ENCODE measurements at regions not wholly inside any gene's neighbourhood (a gene's known extent, or its start where the extent isn't known, plus 50 kb on each side); places are given as distances from the start of the nearest gene placed in this dataset.

GRCh38 chr10:78164702-78165101, 131.0 kb downstream of the RPS24 start:
- no peak for DNase-seq

- DNase-seq = no peak
Observed at GRCh38 chr10:78165172-78165571, 131.5 kb downstream of the RPS24 start.

GRCh38 chr10:78165617-78166016, 132.0 kb downstream of the RPS24 start:
- DNase-seq = no peak

DNA sequence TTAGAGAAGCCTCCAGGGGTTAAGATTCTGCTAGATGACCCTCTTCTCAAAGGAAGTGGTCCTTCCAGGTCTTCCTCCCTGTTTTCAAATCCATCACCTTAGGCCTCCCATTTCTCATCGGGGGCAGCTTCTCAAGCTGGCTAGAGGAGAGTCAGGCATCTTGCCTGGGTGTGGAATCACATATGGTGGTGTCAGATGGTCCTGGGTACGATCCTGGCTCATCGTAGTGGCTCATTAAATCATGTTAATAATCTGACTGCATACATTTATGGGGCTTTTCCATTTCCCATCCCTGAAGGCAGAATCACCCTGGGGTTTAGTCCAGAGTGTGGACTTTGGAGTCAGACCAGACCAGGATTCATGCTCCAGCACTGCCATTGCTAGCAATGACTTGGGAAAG, 132.6 kb downstream of the RPS24 start:
- no peak for DNase-seq

DNA sequence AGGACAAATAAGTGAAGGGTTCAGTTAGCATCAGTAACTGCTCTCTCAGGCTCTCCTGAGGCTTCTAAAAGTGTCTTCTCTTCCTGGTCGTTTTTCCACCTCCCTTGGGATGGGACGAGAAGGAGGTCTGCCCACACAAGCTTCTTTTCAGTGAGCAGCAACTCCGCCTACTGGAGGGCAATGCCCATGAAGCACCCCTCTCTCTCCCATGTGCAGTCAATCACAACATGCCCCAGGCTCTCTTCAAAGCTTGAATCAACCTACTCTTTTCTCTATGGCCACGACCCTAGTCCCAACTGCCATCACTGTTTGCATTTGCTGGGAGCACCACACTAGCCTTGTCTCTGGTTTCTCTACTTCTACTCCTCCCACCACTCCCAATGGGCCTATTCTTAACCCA, 135.6 kb downstream of the RPS24 start:
- DNase-seq = no peak

- no peak for DNase-seq
Observed at GRCh38 chr10:78170026-78170475, 136.4 kb downstream of the RPS24 start.

DNA sequence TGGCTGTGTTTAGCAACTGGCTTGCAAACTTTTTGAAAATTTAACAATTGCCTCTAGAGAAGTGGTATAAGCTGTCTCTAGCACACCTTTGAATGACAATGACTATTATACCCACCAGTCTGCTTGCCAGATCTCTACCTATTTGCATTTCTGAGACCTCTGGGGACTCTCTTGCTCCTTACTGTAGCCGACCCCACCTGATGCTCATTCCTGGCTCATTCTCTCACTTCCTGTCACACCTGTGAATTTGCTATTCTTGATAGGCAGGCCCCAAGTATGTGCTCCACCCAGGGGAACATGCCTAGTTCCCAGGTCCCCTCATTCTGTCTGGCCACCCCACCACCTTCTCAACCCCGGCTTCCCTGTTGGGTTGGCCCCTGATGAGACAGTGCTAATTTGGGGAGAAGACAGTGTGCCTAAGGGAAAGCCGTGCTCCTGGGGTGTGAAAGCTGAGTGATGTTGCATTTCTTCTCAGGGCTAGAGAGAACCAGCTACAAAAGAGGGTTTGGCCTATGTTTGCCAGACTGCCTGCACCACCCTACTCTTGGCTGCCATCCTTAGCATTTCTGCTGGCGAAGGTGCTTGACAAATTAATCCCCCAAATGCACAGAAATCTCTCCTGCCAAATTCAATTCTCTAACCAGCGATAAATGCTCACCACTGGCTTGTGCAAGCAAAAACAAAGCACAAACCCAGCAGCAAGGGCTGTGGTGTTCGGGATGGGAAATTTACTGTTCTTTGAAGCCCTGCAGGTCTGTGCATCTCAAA, 138.2 kb downstream of the RPS24 start:
- no peak for DNase-seq

GRCh38 chr10:78173360-78174015, 139.8 kb downstream of the RPS24 start:
- no peak for DNase-seq

DNA sequence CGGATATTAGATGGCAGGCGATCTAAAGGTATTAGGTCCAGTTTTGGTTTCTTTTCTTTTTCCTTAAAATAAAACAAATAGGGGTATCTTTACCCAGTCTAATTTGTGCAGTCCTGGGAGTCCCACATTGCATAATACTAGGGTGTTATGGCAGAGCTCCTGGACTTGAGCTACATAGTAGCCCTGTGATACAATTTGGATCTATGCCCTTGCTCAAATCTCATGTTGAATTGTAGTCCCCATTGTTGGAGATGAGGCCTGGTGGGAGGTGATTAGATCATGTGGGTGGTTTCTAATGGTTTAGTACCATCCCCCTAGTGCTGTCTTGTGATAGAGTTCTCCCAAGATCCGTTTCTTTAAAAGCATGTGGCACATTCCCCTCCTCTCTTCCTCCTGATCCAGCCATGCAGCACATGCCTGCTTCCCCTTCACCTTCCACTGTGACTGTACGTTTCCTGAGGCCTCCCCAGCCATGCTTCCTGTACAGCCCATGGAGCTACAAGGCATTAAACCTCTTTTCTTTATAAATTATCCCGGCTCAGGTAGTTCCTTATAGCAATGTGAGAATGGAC, 141.9 kb downstream of the RPS24 start:
- peak; percentile 38 for DNase-seq

GRCh38 chr10:78176320-78177317, 143.0 kb downstream of the RPS24 start:
- no peak for DNase-seq

DNA sequence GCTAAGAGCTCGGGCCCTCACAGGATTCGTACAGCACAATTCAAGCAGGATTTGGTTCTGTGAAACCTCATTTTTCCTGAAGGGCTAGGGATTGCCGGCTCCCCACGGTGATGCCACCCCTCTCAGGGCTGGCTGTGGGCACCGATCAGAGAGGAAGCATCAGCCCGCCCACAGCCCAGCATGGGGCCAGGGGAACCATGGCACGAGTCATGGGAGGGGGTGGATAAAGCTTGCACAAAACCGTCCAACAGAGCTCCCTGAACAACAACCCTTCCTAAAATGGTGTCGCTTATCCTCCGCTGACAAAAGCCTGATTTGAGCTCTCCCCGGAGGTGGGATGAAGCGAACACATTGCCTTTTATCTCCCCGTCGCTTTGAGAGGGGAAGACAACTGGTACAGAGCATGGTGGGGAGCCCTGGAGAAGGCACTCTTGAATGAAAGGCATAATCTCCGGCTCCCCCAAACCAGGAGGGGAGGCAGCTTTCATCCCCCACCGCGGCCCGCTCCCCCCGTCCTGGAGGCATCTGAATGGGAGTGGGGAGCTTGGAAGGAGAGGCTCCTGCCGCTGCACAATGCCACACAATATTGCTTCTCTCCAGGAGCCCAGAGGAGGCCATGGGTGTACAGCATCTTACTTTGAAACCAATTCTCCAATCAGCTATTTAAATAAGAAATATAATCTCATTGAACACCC, 144.0 kb downstream of the RPS24 start:
- no peak for DNase-seq

GRCh38 chr10:78178397-78178796, 144.7 kb downstream of the RPS24 start:
- DNase-seq = no peak

DNA sequence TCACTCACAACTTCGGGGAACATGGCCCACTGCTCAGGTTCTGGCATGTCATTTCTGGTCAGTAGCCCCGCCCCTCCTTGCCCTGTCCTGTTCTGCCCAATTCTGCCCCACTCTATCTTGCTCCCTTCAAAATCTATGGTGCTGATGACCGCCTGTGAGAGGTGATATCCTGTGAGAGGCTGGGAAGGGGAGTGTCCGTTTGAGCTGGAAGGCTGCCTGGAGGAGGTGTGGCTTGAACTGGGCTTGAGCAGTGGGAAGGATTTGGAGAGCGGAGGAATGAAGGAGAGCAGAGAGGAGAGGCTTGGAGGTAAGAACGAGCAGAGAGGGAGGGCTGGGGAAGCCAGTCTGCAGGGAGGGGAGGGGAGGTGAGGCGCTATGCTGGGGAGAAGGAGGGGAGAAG, 145.3 kb downstream of the RPS24 start:
- DNase-seq = no peak

GRCh38 chr10:78179886-78180705, 146.4 kb downstream of the RPS24 start:
- DNase-seq = no peak

DNA sequence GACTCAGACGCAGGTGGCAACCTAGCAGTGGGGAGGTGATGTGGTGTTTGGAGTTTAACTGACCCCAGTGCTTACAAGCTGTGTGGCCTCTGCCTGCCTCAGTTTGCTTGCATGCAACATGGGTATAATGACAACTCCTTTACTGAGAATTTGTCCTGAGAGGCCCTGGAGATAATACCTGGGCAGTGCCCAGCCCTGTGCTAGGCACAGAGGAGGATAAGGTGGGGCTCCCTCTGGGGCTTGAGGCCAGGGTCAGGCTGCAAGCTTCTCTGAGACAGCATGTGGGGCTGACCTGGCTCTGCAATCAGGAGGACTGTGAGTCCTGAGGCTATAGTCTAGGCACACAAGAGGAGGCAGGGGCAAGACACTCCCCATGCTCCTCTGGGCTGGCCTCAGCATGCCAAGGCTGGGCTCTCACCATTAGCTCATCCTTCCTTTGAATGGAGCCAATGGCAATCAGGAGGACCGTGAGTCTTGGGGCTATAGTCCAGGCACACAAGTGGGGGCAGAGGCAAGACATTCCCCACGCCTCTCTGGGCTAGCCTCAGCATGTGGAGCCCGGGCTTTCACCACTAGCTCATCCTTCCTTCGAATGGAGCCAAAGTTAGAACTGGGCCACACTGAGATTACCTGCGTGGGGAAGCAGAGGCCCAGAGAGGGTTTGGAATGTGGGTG, 147.9 kb downstream of the RPS24 start:
- DNase-seq = no peak

GRCh38 chr10:78182841-78183240, 149.2 kb downstream of the RPS24 start:
- DNase-seq = no peak

GRCh38 chr10:78184851-78185692, 151.4 kb downstream of the RPS24 start:
- DNase-seq = no peak

DNA sequence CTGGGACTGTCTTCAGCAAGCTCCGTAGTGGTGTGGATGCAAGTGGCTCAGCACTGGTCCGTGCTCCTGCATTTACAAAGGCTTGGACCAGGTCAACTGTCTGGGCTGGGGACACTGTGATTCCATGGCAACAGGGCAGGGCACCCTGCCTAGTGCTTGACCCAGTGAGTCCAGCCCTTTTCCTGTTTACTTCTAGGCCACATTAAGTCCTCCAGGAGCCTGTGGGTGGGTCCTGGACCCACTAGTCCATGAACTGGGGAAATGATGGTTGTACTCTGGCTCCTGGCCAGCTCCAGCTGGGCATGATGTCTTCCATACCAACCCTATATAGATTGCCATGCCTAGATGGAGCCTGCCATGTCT, 152.0 kb downstream of the RPS24 start:
- no peak for DNase-seq

DNA sequence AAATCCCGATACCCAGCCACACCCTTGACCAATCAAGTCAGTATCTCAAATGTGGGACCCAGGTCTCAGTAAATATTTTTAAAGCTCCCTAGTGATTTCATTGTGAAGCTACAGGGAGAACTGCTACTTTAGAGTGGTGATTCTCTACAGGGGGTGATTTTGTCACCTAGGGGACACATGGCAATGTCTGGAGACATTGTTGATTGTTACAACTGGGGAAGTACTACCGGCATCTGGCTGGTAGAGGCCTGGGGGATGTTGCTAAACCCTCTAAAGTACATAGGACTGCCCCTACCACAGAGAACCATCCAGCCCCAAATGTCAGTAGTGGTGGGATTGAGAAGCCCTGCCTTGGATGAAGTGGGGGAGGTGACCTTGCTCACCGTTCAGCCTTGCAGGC, 152.9 kb downstream of the RPS24 start:
- no peak for DNase-seq

GRCh38 chr10:78187371-78187770, 153.7 kb downstream of the RPS24 start:
- no peak for DNase-seq

Measured in OCI-M1 (cell line).